ENCODE measurements at regions not wholly inside any gene's neighbourhood (a gene's known extent, or its start where the extent isn't known, plus 50 kb on each side); places are given as distances from the start of the nearest gene placed in this dataset.

DNA sequence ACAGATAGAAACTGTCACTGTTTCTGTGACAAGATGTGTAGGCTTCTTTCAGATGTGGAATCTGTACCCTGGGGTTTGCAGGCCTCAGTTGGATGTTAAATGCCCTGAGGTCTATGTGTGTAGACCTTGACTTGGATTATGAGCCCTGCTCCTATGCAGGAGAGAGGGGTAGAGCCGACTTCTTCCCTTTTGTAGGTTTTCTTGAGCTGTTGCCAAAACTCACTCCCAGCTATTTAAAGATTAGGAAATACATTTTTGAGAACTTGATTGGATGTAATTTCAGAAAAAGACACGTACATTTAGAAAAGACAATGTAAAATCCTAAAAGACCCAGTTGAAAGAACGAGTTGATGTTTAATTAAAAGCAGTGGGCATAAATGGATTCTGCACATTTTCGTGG, 374.8 kb downstream of the SLC4A3 start:
- DNase-seq = no peak
- in situ Hi-C loops (cut with MboI; ENCODE audit: low pct_unique_long_range_greater_than_20kb, low sequenced_read_pairs) = no loop called here

DNA sequence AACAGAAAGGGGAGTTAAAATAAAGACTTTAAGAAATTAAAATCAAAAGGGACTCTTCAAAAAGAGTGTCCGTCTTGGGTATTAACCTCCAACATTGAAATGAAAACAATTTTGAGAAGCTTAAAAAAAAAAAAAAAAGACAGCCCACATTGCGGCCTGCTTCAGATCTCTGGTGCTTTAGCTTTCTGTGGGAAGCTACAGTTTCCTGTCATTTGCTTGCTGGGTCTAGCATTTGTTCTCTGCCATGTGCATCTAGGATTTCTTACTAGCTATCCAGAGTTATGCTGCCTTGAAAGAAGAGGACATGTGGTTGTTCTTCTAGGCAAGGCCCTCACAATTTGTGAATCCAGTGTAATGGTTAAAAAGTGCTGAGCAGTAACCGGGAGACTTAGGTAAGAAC, 375.3 kb downstream of the SLC4A3 start:
- no peak for DNase-seq
- in situ Hi-C loops (cut with MboI; ENCODE audit: low pct_unique_long_range_greater_than_20kb, low sequenced_read_pairs) = no loop called here

DNA sequence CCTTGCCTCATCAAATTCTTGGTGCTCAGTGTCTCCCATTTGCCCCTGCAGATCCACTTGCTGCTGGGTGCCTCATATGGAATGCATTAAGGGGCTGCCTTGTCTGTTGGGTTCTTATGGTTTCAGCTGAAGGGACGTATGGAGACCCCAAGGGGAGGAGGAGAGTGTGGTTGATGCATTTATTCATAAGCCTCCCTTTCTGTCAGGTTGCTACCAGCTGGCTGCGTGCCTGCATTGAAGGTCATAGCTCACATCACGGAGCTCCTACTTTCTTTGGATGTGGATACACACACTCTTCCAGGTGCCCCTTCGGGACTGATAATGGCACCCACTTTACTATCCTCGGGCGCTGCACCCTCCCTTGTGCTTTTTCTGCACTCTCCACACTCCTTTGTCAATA, 377.9 kb downstream of the SLC4A3 start:
- no peak for DNase-seq
- in situ Hi-C loops (cut with MboI; ENCODE audit: low pct_unique_long_range_greater_than_20kb, low sequenced_read_pairs) = no loop called here

DNA sequence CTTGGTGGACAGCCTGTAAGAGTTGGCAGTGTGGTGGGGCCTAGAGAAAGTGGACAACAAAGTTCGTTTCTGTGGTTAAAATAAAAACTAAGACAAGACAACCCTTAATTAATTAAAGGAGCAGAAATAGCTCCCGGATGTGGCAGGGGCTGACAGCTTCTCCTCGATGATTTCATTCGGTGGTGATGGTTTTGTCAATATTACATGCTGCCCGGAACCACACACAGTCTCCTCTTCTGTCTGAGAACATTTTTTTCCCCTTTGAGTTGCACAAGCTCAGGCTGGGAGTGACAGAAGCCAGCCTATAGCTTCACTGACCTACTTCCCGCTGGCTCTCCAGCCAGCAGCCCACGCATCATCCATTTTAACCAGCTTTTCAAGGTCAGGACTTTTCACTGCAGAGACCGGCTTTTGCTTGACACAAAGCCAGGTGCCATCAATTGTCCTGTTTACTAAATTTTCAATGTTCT, 378.8 kb downstream of the SLC4A3 start:
- no peak for DNase-seq
- in situ Hi-C loops (cut with MboI; ENCODE audit: low pct_unique_long_range_greater_than_20kb, low sequenced_read_pairs) = no loop called here

DNA sequence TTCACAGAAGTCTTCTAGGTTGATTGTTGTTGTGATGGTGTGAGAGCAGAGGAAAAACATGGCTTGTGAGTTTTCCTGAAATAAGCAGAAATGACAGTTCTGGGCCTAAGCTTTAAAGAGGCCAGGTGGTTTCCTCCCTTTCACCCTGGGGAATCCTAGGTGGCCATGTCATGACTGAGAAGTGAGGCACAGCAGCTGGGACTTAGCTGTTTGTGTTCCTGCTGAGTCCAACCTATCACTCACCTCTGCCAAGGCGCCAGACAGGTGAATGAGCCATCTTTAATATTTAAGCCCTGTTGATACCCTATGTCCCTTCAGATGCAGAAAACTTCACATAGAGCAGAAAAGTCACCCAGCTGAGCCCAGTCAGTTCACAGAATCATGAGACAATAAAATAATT, 384.4 kb downstream of the SLC4A3 start:
- in situ Hi-C loops (cut with MboI; ENCODE audit: low pct_unique_long_range_greater_than_20kb, low sequenced_read_pairs) = no loop called here
- no peak for DNase-seq

DNA sequence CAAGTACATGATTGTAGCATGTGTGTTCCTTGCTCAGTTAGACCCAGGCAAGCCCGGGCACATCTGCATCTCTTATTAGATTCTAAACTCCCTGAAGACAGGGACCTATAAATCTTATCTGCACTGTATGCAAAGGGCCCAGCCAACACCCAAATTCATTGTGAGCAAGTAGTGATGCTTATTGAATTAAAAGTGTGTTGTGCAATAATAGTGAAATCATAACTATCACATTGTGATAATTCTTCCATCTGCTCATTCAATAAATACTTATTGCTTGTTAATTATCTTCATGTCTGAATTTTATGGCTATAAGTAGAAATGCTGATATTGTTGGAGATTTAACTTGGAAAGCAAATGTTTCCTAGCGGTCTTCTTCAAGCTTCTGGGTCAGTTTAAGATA, 387.5 kb downstream of the SLC4A3 start:
- no peak for DNase-seq
- in situ Hi-C loops (cut with MboI; ENCODE audit: low pct_unique_long_range_greater_than_20kb, low sequenced_read_pairs) = no loop called here

DNA sequence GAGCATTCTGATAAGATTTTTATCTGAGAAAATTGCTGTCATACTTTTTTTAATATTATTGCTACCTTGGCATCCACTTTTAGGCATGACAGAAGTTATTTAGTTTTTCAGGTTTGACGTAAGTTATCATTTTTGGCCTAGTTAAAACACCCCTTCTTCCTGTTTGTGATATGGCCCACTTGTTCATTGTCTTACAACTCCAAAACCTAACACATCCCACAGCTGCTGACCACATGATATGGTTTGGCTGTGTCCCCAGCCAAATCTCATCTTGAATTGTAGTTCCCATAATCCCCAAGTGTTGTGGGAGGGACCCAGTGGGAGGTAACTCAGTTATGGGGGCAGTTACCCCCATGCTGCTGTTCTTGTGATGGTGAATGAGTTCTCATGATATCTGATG, 388.1 kb downstream of the SLC4A3 start:
- no peak for DNase-seq
- in situ Hi-C loops (cut with MboI; ENCODE audit: low pct_unique_long_range_greater_than_20kb, low sequenced_read_pairs) = no loop called here

DNA sequence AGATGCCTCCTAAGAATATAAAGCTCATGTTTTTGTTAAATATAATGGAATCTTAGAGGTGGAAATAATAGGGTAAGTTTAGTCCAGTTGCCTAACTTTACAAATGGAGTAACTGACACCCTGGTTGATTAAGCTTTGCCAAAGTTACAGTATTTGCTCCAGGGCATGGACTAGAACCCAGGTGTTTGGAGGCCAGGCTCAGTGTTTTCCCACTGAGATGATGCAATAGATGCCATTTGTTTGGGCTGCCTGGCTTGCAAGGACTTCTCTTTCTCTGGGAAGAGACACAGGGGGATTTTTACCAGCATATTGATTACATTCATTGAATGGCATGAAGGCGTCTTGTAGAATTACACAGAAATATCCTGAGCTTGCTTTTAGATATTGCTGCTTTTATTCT, 397.8 kb downstream of the SLC4A3 start:
- in situ Hi-C loops (cut with MboI; ENCODE audit: low pct_unique_long_range_greater_than_20kb, low sequenced_read_pairs) = no loop called here
- no peak for DNase-seq

DNA sequence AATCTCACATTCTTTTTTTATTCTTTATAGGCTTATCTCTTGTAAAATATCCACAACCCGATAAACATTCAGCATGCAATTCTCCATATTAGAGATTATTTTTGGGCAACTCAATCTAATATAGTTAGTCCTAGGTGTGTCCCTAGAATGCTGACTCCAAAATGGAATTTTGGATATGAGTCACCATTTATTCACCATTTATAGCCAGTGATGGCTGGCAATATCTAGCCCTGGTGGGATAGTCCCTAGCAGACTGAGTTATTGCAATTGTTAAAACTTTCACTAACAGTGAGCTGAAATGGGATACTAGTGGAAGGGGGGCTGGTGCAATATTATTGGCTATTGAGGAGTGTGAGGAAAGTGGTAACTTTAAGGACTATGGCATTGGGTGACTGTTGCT, 401.6 kb downstream of the SLC4A3 start:
- no peak for DNase-seq
- in situ Hi-C loops (cut with MboI; ENCODE audit: low pct_unique_long_range_greater_than_20kb, low sequenced_read_pairs) = no loop called here

DNA sequence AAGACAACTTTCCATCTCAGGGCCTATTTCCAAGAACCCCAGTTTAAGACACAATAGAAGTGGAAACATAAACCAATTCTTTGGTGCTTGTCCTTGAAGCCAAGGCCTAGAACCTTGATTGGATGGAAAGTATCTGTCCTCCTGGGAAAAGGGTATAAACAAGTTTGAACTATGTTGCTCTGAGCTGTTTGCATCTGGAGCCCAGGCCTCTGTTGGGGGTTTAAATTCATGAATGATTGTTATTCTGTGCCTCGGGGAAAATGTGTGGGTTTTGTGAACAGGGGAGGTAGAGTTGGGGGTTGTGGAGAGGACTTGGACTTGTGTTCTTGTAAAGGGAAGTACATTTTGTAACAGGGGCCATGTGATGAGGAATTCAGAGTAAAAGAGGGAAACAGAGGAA, 406.1 kb downstream of the SLC4A3 start:
- DNase-seq = no peak
- in situ Hi-C loops (cut with MboI; ENCODE audit: low pct_unique_long_range_greater_than_20kb, low sequenced_read_pairs) = no loop called here

DNA sequence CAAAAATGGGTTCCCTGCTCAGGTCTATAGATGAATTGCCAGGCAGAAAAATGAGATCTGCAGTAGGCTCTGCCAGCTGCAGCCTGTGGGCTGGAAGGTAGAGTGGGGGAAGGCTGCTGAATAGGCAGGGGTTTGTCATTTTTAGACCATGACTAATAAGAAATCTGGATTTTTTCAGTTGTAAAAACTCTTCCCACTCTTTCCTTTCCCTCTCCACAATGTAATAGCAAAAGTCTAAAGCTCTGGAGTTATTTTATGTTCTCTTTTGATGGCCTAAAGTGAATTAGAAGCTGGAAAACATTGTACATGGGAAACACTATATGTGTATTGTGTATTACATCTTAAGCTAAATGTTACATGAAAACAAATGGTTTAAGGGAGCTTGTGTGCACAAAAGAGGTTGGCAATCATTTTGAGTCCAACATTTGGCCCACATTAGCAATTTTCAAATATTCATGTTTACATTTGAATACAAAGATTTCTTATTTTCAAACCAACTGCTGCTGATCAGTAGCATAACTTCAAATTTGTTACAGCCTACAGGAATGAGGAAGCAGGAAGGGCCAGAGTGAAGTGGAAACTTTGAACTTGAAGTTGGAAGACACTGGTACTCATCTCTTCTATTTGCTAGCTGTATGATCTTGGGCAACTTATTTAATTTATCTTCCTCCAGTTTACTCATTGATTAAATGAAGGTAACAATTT, 407.1 kb downstream of the SLC4A3 start:
- no peak for DNase-seq
- in situ Hi-C loops (cut with MboI; ENCODE audit: low pct_unique_long_range_greater_than_20kb, low sequenced_read_pairs) = no loop called here

DNA sequence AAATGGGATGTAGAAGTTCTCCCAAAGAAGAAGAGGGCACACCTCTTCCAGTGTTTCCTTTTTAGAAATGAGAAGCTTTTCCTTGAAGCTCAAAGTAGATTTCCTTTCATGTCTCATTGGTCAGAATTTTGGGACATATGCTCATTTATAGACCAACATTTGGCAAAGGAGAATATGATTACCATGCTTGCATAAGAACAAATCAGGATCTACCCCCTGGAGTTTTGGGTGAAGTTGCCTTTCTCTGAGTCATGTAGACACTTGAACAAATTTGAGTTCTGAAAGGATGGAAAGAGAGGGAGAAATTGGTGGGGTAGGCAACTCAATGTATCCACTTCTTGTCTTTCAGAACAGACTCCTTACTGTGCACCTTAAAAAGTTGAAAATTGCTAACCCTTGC, 409.0 kb downstream of the SLC4A3 start:
- no peak for DNase-seq

DNA sequence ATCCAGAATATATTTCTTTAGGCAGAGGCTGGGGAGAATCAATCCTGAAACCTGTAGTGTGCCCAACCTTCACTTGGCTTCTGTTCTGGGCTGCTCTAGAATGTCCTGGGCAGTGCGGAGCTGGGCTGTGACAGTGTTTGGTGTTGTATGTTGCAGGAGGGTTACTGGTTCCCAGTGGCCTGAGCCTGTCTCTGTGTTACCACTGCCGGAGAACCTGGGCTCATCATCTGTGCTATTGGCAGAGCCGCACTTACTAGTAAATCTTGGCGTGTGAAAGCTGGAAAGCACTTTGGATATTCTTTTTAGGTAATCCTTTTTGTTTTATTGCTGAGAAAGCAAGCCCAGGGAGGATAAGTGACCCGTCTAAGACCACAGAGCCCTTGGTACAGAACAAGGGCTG, 412.9 kb downstream of the SLC4A3 start:
- no peak for DNase-seq
- in situ Hi-C loops (cut with MboI; ENCODE audit: low pct_unique_long_range_greater_than_20kb, low sequenced_read_pairs) = no loop called here

More for the DNA sequence above, 409.0 kb downstream of the SLC4A3 start:
- in situ Hi-C loops (cut with MboI; ENCODE audit: low pct_unique_long_range_greater_than_20kb, low sequenced_read_pairs) = no loop called here

DNA sequence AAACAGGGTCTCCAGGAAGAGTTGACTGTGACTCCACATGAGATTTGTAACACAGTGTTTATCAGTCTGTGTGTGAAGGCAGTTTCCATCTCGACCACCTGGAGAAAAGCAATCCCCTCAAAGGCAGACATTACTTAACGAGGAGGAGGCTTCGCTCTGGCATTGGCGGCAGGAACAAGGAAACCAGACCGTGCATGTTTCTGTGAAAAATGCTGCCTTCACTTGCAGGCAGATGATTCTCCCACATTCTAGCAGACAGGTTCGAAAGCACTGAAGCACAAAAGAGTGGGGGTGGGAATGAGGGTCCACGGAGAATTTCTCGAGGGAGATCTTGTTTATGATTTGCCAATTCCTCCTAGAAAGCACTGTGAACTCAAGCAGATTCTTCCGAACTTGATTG, 414.0 kb downstream of the SLC4A3 start:
- DNase-seq = no peak

DNA sequence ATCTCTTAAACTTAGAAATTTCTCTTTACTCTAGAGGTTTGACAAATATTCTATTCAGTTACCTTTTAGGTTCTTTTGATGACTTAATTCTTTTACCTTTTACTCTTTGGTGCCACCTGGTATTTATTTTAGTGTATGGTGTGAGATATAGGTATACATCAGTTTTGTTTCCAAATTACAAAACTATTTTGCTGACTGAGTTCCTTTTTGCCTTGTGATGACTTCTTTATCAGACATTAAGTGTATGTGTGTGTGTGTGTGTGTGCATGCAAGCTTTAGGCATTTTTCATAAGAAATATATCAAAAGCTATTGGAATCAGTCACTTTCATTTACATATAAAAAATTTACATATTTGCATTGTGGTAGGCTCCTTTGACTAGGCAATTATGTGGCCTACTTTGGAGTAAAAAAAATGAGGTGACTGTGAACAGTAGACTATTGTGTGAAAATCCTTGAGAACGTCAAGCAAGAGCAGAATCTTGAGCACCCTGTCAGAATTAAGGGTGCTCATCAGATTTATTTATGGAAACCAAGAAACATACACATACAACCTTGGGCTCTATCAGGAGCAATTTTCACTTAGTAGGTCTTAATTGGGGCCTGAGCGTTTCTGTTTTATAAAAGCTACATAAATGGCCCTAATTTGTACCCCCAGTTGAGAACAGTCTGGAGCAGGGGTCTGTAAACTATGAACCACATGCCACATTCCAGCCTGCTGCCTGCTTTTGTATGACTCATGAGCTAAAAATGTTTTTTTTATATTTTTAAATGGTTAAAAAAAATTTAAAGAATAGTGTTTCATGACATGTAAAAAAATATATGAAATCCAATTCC, 415.9 kb downstream of the SLC4A3 start:
- DNase-seq = no peak
- in situ Hi-C loops (cut with MboI; ENCODE audit: low pct_unique_long_range_greater_than_20kb, low sequenced_read_pairs) = no loop called here

More for the DNA sequence above, 414.0 kb downstream of the SLC4A3 start:
- in situ Hi-C loops (cut with MboI; ENCODE audit: low pct_unique_long_range_greater_than_20kb, low sequenced_read_pairs) = no loop called here

DNA sequence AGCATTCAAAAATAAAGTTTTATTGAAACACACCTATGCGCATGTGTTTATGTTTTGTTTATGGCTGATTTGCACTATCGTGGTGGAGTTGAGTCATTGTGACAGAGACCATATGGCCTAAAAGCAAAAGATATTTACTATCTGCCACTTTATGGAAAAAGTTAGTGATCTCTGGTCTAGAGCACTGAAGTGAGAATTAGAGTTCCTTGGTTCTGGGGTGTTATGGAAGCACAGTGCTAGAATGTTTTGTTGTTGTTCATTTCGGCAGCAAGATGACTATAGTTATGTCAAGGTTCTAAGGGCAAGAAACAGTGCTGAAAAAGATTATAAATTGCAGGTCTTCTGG, 416.5 kb downstream of the SLC4A3 start:
- DNase-seq = no peak
- in situ Hi-C loops (cut with MboI; ENCODE audit: low pct_unique_long_range_greater_than_20kb, low sequenced_read_pairs) = no loop called here

DNA sequence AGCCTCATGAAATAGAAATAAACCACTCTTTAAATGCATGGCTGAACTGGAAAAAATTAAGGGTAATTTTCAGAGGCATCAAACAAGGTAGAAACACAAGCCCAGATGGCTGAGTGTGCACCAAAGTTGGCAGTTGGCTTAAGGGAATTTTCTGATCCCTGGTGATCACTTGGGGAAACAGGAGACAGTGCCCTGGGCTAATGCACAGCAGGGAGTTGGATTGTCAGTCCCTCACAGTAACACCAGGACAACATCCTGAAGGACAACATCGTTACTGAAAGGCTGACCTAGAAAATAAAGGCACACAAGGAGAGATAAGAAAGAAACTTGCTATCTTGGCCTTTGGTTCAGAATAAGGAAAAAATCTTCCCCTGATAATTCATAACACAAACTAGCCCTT, 417.0 kb downstream of the SLC4A3 start:
- in situ Hi-C loops (cut with MboI; ENCODE audit: low pct_unique_long_range_greater_than_20kb, low sequenced_read_pairs) = no loop called here
- no peak for DNase-seq

DNA sequence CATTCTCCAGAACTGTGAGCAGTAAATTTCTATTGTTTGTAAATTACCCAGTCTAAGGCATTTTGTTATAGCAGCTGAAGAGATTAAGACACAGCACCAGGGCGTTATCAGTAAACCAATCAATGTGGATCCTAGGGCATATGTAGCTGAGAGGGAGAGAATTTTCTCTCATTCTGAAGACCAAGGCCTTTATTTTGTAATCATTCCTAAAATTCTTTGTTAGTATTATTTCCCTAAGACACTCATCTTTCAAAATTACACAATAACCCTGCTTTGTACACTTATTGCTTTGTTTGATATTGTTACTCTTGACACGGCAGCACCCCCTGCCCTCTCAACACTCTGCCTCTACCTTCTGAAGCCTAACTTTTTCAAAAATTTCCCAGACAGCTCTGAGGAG, 419.1 kb downstream of the SLC4A3 start:
- in situ Hi-C loops (cut with MboI; ENCODE audit: low pct_unique_long_range_greater_than_20kb, low sequenced_read_pairs) = no loop called here
- no peak for DNase-seq

DNA sequence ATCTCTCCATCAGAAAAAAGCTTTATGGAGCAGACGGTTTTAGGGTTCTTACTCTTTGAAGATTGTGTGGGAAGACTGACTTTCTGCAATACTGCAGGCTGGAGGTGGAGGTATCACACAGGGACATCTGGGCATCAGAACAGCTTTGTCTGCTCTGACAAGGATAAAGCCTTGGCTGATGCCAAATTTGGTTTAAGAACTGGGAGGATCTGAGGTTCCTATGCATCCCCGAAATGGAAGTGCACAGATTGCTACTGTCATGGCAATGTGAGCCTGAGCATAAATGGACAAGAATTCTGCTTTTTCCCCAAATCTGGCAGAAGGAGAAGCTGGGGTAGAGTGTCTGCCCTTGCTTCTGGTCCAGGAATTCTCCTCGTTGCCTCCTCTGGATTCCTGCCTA, 424.3 kb downstream of the SLC4A3 start:
- DNase-seq = no peak
- in situ Hi-C loops (cut with MboI; ENCODE audit: low pct_unique_long_range_greater_than_20kb, low sequenced_read_pairs) = no loop called here

DNA sequence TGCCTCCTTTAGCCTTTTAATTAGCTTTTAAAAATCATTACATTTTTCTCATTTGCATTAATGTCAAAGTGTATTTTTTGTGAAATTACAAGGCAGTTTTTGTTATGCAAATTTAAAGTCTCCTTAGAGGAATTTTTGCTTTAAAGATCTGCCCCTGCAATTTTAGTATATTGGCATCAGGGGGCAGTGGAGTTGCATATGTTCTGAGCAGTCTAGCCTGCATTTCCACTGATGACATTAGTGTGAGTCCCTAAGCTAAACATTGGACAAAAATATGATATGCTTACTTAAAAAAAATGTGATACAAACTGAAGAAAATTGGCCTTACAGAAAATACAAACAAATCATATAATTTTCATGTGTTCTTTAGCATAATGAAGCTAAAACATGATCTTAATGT, 426.5 kb downstream of the SLC4A3 start:
- peak; percentile 14 for DNase-seq
- in situ Hi-C loops (cut with MboI; ENCODE audit: low pct_unique_long_range_greater_than_20kb, low sequenced_read_pairs) = no loop called here

DNA sequence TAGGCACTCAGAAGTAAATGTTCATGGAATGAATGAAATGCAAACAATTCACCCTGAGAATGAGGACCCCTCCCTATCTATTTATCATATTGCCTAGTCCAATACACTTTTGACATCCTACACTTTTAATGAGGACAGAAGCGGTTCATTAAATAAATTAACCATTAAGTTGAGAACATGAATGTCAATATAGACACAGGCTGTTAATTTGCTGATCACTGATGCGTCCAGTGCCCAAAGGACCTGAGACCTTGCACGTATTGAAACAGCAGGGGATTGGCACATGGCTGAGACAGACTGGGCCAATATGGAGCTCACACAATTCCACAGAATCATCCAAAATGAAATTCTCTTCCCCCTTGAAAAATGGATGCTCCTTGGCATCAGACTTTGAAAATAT, 430.0 kb downstream of the SLC4A3 start:
- DNase-seq = no peak
- in situ Hi-C loops (cut with MboI; ENCODE audit: low pct_unique_long_range_greater_than_20kb, low sequenced_read_pairs) = no loop called here
